GM13977 (cell line): ENCODE measurements at regions not wholly inside any gene's neighbourhood (a gene's known extent, or its start where the extent isn't known, plus 50 kb on each side); places are given as distances from the start of the nearest gene placed in this dataset.

Source experiments
- DNase-seq: peaks from one replicate; pipeline ENCODE4 v3.0.0; 2012; ENCODE audit warnings: low spot score
- CTCF ChIP-seq: IDR thresholded peaks from 2 replicates; pipeline ENCODE4 v1.5.1; 2012; ENCODE audit warnings: mild to moderate bottlenecking, control low read depth; ENCODE audit not compliant: insufficient read depth; ENCODE audit errors: extremely low read depth, missing control alignments
- in situ Hi-C: fragments of 300-500 bp; cut with MboI; formaldehyde crosslinking; loops from one replicate; pipeline ENCODE4 v1.12.0; 2022; ENCODE audit warnings: low sequenced_read_pairs, low pct_unique_long_range_greater_than_20kb, mixed read lengths, inconsistent platforms; ENCODE audit not compliant: unreplicated experiment

DNA sequence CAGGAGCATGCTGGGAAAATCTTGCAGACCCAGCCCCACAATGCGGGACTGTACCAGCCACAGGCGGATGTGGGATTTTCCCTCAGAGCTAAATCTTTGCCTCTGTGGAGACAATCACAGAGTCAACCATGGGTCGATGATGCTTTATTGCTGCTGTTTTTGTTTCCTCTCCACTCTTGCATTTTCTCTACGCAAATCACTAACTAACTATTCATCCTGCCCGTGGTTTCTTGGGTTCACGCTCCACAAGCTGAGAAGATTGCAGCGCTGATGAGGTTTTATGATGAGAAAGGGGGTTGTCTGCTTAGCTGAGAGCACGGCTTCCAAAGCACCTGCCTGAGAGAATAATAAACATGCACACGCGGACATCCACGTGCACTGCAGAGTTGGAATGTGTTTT, 500.2 kb upstream of the ADAMTS16 start:
- in situ Hi-C loops = no loop called here
- no peak for DNase-seq
- TF ChIP-seq CTCF = no peak

- in situ Hi-C loops = no loop called here
- no peak for DNase-seq
- no peak for TF ChIP-seq CTCF
Observed at GRCh38 chr5:4640795-4641194, 499.3 kb upstream of the ADAMTS16 start.

DNA sequence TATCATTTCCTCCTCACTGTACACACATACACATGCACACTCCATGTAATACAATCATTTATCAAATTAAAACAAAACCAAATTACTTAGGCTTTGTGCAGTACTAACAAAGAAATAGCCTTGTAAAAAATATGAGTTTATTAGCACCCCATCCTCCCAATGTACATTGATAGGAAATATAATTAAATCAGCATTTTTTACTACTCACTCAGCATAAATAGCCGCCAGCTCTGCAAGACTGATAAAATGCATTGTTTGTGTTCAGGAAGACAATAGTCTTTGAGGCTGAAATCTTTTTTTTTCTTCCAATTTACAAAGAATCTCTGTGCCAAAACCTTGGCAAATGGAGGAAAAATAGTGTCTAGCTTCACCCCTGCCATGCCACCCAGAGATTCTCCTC, 497.6 kb upstream of the ADAMTS16 start:
- TF ChIP-seq CTCF = no peak
- DNase-seq = no peak
- in situ Hi-C loops = no loop called here

DNA sequence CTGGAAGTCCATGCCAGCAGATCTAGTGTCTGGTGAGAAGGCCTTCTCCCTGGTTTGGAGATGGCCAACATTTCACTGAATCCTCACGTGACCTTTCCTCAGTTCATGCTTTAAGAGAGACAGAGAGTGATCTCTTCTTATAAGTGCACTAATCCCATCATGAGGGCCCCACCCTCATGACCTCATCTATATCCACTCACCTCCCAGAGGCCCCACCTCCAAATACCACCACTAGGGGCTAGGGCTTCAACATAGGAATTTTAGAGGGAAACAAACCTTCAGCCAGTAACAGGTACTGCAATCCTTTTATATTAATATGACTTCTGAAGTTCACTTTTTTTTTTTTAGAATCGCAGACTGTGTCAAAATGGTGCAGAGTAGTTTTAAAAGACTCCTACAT, 496.9 kb upstream of the ADAMTS16 start:
- in situ Hi-C loops = no loop called here
- TF ChIP-seq CTCF = no peak
- DNase-seq = no peak

- TF ChIP-seq CTCF = no peak
- no peak for DNase-seq
- in situ Hi-C loops = no loop called here
Observed at GRCh38 chr5:4643960-4644359, 496.2 kb upstream of the ADAMTS16 start.

DNA sequence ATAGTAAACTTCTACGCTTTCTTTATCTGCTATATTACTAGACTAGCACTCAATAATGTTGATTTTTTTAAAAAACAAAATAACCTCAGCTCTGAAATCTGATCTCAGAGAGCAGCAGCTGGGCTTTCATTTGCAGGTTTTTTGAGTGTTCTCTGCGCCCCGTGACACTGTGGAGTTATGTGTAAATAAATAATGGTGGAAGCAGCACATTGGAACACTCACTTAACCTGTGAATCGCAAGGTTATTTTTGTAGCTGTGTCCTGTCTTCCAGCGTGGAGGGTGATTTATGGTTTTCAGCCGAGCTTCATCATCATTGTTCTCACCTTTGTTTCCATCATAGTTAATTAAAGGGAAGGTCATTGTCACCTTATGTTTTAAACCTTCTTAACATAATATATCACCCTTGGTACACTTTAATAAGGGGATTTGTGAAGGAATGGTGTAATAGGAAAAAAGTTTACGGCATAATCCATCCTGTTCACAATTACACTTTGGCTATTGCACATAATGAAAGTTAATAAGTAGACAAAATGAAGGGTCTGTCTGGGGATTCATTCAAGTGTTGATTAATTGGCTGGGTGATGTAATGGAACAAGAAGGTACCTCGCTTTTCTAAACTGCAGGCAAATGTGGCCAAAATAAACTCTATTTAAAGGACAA, 493.3 kb upstream of the ADAMTS16 start:
- in situ Hi-C loops = no loop called here
- DNase-seq = no peak
- no peak for TF ChIP-seq CTCF

GRCh38 chr5:4647955-4648354, 492.2 kb upstream of the ADAMTS16 start:
- no peak for TF ChIP-seq CTCF
- DNase-seq = no peak
- in situ Hi-C loops = no loop called here
